ENCODE measurements at regions not wholly inside any gene's neighbourhood (a gene's known extent, or its start where the extent isn't known, plus 50 kb on each side); places are given as distances from the start of the nearest gene placed in this dataset.
"Not testable (repeated sequence)": the region's sequence is repeated elsewhere in the genome, so short reads cannot be mapped to it uniquely, and the experiment has no call there.

GRCh38 chr2:106339609-106340008 is 128.6 kb downstream of the RGPD3 start:
- peak in 1 of 6 experiments; percentile 2 for DNase-seq

GRCh38 chr2:106339132-106339531 is 129.1 kb downstream of the RGPD3 start:
- DNase-seq = no peak

- DNase-seq = no peak
These were observed 130.2 kb downstream of the RGPD3 start for GRCh38 chr2:106338043-106338442.

- DNase-seq = no peak
These were observed 131.5 kb downstream of the RGPD3 start for GRCh38 chr2:106336737-106337136.

- DNase-seq = no peak
These were observed 132.1 kb downstream of the RGPD3 start for GRCh38 chr2:106336108-106336507.

GRCh38 chr2:106334802-106335201 is 133.4 kb downstream of the RGPD3 start:
- DNase-seq = no peak

GRCh38 chr2:106333253-106333873 is 134.8 kb downstream of the RGPD3 start:
- not testable (repeated sequence) for DNase-seq

GRCh38 chr2:106332054-106332453 is 136.2 kb downstream of the RGPD3 start:
- peak in 2 of 6 experiments; percentile 2 to 14 for DNase-seq

GRCh38 chr2:106330384-106331261 is 136.5 kb upstream of the UXS1 start:
- DNase-seq = not testable (repeated sequence)

GRCh38 chr2:106323337-106324013 is 129.4 kb upstream of the UXS1 start:
- no peak for DNase-seq

GRCh38 chr2:106322281-106322680 is 128.2 kb upstream of the UXS1 start:
- no peak for DNase-seq

- not testable (repeated sequence) for DNase-seq
These were observed 126.3 kb upstream of the UXS1 start for GRCh38 chr2:106320439-106320838.

GRCh38 chr2:106316915-106317314 is 122.8 kb upstream of the UXS1 start:
- DNase-seq = no peak

GRCh38 chr2:106314444-106314843 is 120.3 kb upstream of the UXS1 start:
- peak in 1 of 6 experiments; percentile 20 for DNase-seq

GRCh38 chr2:106311041-106311370 is 116.9 kb upstream of the UXS1 start:
- no peak for DNase-seq

GRCh38 chr2:106307860-106308259 is 113.8 kb upstream of the UXS1 start:
- DNase-seq = no peak

GRCh38 chr2:106306387-106306786 is 112.3 kb upstream of the UXS1 start:
- DNase-seq = no peak

- no peak for DNase-seq
These were observed 110.6 kb upstream of the UXS1 start for GRCh38 chr2:106304612-106305184.

GRCh38 chr2:106299696-106300095 is 105.6 kb upstream of the UXS1 start:
- no peak for DNase-seq

- no peak for DNase-seq
These were observed 102.2 kb upstream of the UXS1 start for GRCh38 chr2:106296182-106296815.

- no peak for DNase-seq
These were observed 100.1 kb upstream of the UXS1 start for GRCh38 chr2:106294182-106294581.

GRCh38 chr2:106293271-106293783 is 99.2 kb upstream of the UXS1 start:
- DNase-seq = no peak

GRCh38 chr2:106292627-106293026 is 98.5 kb upstream of the UXS1 start:
- DNase-seq = no peak
